ENCODE measurements at regions not wholly inside any gene's neighbourhood (a gene's known extent, or its start where the extent isn't known, plus 50 kb on each side); places are given as distances from the start of the nearest gene placed in this dataset.

GRCh38 chr15:87632364-87632763, 624.2 kb downstream of the NTRK3 start:
- H3K36me3 ChIP-seq (ENCODE audit: control insufficient read depth in 2 of 2, insufficient read depth in 2 of 2, low read length in 2 of 2) = no peaks in the 10 kb centered on the region
- H3K4me1 ChIP-seq (ENCODE audit: control insufficient read depth, insufficient read depth, low read length) = no peaks in the 10 kb centered on the region
- no peak overlapping the region for H3K27ac ChIP-seq (ENCODE audit: low read length)
- H3K4me3 ChIP-seq (ENCODE audit: low read length in 2 of 2) = no peak overlapping the region
- no peaks in the 10 kb centered on the region for H3K9me3 ChIP-seq (ENCODE audit: control insufficient read depth in 2 of 2, low read length in 2 of 2)
- H3K27me3 ChIP-seq (ENCODE audit: control insufficient read depth in 1 of 2, insufficient read depth in 2 of 2, low read length in 2 of 2) = peaks cover 0 to 2% of the 10 kb centered on the region in 2 donors
- H3K9ac ChIP-seq (ENCODE audit: low read length in 2 of 2) = no peak overlapping the region

- no peak overlapping the region for H3K9ac ChIP-seq (ENCODE audit: low read length in 2 of 2)
- H3K9me3 ChIP-seq (ENCODE audit: control insufficient read depth in 2 of 2, low read length in 2 of 2) = no peaks in the 10 kb centered on the region
- H3K4me3 ChIP-seq (ENCODE audit: low read length in 2 of 2) = no peak overlapping the region
- H3K36me3 ChIP-seq (ENCODE audit: control insufficient read depth in 2 of 2, insufficient read depth in 2 of 2, low read length in 2 of 2) = no peaks in the 10 kb centered on the region
- H3K27me3 ChIP-seq (ENCODE audit: control insufficient read depth in 1 of 2, insufficient read depth in 2 of 2, low read length in 2 of 2) = peaks cover 0 to 2% of the 10 kb centered on the region in 2 donors
- H3K27ac ChIP-seq (ENCODE audit: low read length) = no peak overlapping the region
- H3K4me1 ChIP-seq (ENCODE audit: control insufficient read depth, insufficient read depth, low read length) = no peaks in the 10 kb centered on the region
Measured at GRCh38 chr15:87631775-87632174, 624.8 kb downstream of the NTRK3 start.

- Histone ChIP-seq H3K27ac (ENCODE audit: low read length) (no peak overlapping the region), H3K4me3 (ENCODE audit: low read length in 2 of 2) (no peak overlapping the region), H3K9ac (ENCODE audit: low read length in 2 of 2) (no peak overlapping the region), H3K36me3 (ENCODE audit: control insufficient read depth in 2 of 2, insufficient read depth in 2 of 2, low read length in 2 of 2) (no peaks in the 10 kb centered on the region), H3K27me3 (ENCODE audit: control insufficient read depth in 1 of 2, insufficient read depth in 2 of 2, low read length in 2 of 2) (peaks cover 0 to 2% of the 10 kb centered on the region in 2 donors), H3K9me3 (ENCODE audit: control insufficient read depth in 2 of 2, low read length in 2 of 2) (no peaks in the 10 kb centered on the region), H3K4me1 (ENCODE audit: control insufficient read depth, insufficient read depth, low read length) (no peaks in the 10 kb centered on the region)
Measured at GRCh38 chr15:87631093-87631492, 625.4 kb downstream of the NTRK3 start.

- Histone ChIP-seq H3K27ac (ENCODE audit: low read length) (no peak overlapping the region), H3K9me3 (ENCODE audit: control insufficient read depth in 2 of 2, low read length in 2 of 2) (no peaks in the 10 kb centered on the region), H3K4me1 (ENCODE audit: control insufficient read depth, insufficient read depth, low read length) (no peaks in the 10 kb centered on the region), H3K27me3 (ENCODE audit: control insufficient read depth in 1 of 2, insufficient read depth in 2 of 2, low read length in 2 of 2) (no peaks in the 10 kb centered on the region), H3K9ac (ENCODE audit: low read length in 2 of 2) (no peak overlapping the region), H3K36me3 (ENCODE audit: control insufficient read depth in 2 of 2, insufficient read depth in 2 of 2, low read length in 2 of 2) (no peaks in the 10 kb centered on the region), H3K4me3 (ENCODE audit: low read length in 2 of 2) (no peak overlapping the region)
Measured at GRCh38 chr15:87628311-87628710, 628.2 kb downstream of the NTRK3 start.

- Histone ChIP-seq H3K27ac (ENCODE audit: low read length) (no peak overlapping the region), H3K27me3 (ENCODE audit: control insufficient read depth in 1 of 2, insufficient read depth in 2 of 2, low read length in 2 of 2) (no peaks in the 10 kb centered on the region)
Measured at GRCh38 chr15:87626860-87627259, 629.7 kb downstream of the NTRK3 start.

GRCh38 chr15:87623832-87624231, 632.7 kb downstream of the NTRK3 start:
- H3K4me1 ChIP-seq (ENCODE audit: control insufficient read depth, insufficient read depth, low read length) = no peaks in the 10 kb centered on the region
- no peak overlapping the region for H3K4me3 ChIP-seq (ENCODE audit: low read length in 2 of 2)
- no peaks in the 10 kb centered on the region for H3K36me3 ChIP-seq (ENCODE audit: control insufficient read depth in 2 of 2, insufficient read depth in 2 of 2, low read length in 2 of 2)
- H3K9ac ChIP-seq (ENCODE audit: low read length in 2 of 2) = no peak overlapping the region
- H3K9me3 ChIP-seq (ENCODE audit: control insufficient read depth in 2 of 2, low read length in 2 of 2) = no peaks in the 10 kb centered on the region
- no peaks in the 10 kb centered on the region for H3K27me3 ChIP-seq (ENCODE audit: control insufficient read depth in 1 of 2, insufficient read depth in 2 of 2, low read length in 2 of 2)
- no peak overlapping the region for H3K27ac ChIP-seq (ENCODE audit: low read length)

More at GRCh38 chr15:87626860-87627259, 629.7 kb downstream of the NTRK3 start:
- no peaks in the 10 kb centered on the region for H3K4me1 ChIP-seq (ENCODE audit: control insufficient read depth, insufficient read depth, low read length)
- H3K9ac ChIP-seq (ENCODE audit: low read length in 2 of 2) = no peak overlapping the region
- no peaks in the 10 kb centered on the region for H3K9me3 ChIP-seq (ENCODE audit: control insufficient read depth in 2 of 2, low read length in 2 of 2)
- no peaks in the 10 kb centered on the region for H3K36me3 ChIP-seq (ENCODE audit: control insufficient read depth in 2 of 2, insufficient read depth in 2 of 2, low read length in 2 of 2)
- H3K4me3 ChIP-seq (ENCODE audit: low read length in 2 of 2) = no peak overlapping the region

- H3K36me3 ChIP-seq (ENCODE audit: control insufficient read depth in 2 of 2, insufficient read depth in 2 of 2, low read length in 2 of 2) = no peaks in the 10 kb centered on the region
- no peaks in the 10 kb centered on the region for H3K27me3 ChIP-seq (ENCODE audit: control insufficient read depth in 1 of 2, insufficient read depth in 2 of 2, low read length in 2 of 2)
- no peaks in the 10 kb centered on the region for H3K4me1 ChIP-seq (ENCODE audit: control insufficient read depth, insufficient read depth, low read length)
- no peak overlapping the region for H3K4me3 ChIP-seq (ENCODE audit: low read length in 2 of 2)
- no peak overlapping the region for H3K27ac ChIP-seq (ENCODE audit: low read length)
- no peaks in the 10 kb centered on the region for H3K9me3 ChIP-seq (ENCODE audit: control insufficient read depth in 2 of 2, low read length in 2 of 2)
- no peak overlapping the region for H3K9ac ChIP-seq (ENCODE audit: low read length in 2 of 2)
Measured at GRCh38 chr15:87620393-87620792, 636.1 kb downstream of the NTRK3 start.

- H3K9ac ChIP-seq (ENCODE audit: low read length in 2 of 2) = no peak overlapping the region
- no peak overlapping the region for H3K4me3 ChIP-seq (ENCODE audit: low read length in 2 of 2)
- H3K9me3 ChIP-seq (ENCODE audit: control insufficient read depth in 2 of 2, low read length in 2 of 2) = no peaks in the 10 kb centered on the region
- H3K36me3 ChIP-seq (ENCODE audit: control insufficient read depth in 2 of 2, insufficient read depth in 2 of 2, low read length in 2 of 2) = no peaks in the 10 kb centered on the region
- H3K27ac ChIP-seq (ENCODE audit: low read length) = no peak overlapping the region
- no peaks in the 10 kb centered on the region for H3K4me1 ChIP-seq (ENCODE audit: control insufficient read depth, insufficient read depth, low read length)
- no peaks in the 10 kb centered on the region for H3K27me3 ChIP-seq (ENCODE audit: control insufficient read depth in 1 of 2, insufficient read depth in 2 of 2, low read length in 2 of 2)
Measured at GRCh38 chr15:87619161-87619960, 637.2 kb downstream of the NTRK3 start.

GRCh38 chr15:87618203-87618725, 638.3 kb downstream of the NTRK3 start:
- Histone ChIP-seq H3K27ac (ENCODE audit: low read length) (no peak overlapping the region), H3K9ac (ENCODE audit: low read length in 2 of 2) (no peak overlapping the region), H3K27me3 (ENCODE audit: control insufficient read depth in 1 of 2, insufficient read depth in 2 of 2, low read length in 2 of 2) (no peaks in the 10 kb centered on the region), H3K4me1 (ENCODE audit: control insufficient read depth, insufficient read depth, low read length) (no peaks in the 10 kb centered on the region), H3K9me3 (ENCODE audit: control insufficient read depth in 2 of 2, low read length in 2 of 2) (no peaks in the 10 kb centered on the region), H3K4me3 (ENCODE audit: low read length in 2 of 2) (no peak overlapping the region), H3K36me3 (ENCODE audit: control insufficient read depth in 2 of 2, insufficient read depth in 2 of 2, low read length in 2 of 2) (no peaks in the 10 kb centered on the region)

GRCh38 chr15:87614704-87615103, 641.8 kb downstream of the NTRK3 start:
- Histone ChIP-seq H3K4me1 (ENCODE audit: control insufficient read depth, insufficient read depth, low read length) (no peaks in the 10 kb centered on the region), H3K36me3 (ENCODE audit: control insufficient read depth in 2 of 2, insufficient read depth in 2 of 2, low read length in 2 of 2) (no peaks in the 10 kb centered on the region), H3K27me3 (ENCODE audit: control insufficient read depth in 1 of 2, insufficient read depth in 2 of 2, low read length in 2 of 2) (no peaks in the 10 kb centered on the region), H3K27ac (ENCODE audit: low read length) (no peak overlapping the region), H3K4me3 (ENCODE audit: low read length in 2 of 2) (no peak overlapping the region), H3K9me3 (ENCODE audit: control insufficient read depth in 2 of 2, low read length in 2 of 2) (no peaks in the 10 kb centered on the region), H3K9ac (ENCODE audit: low read length in 2 of 2) (no peak overlapping the region)

- Histone ChIP-seq H3K27me3 (ENCODE audit: control insufficient read depth in 1 of 2, insufficient read depth in 2 of 2, low read length in 2 of 2) (no peaks in the 10 kb centered on the region), H3K9ac (ENCODE audit: low read length in 2 of 2) (no peak overlapping the region), H3K4me3 (ENCODE audit: low read length in 2 of 2) (no peak overlapping the region), H3K27ac (ENCODE audit: low read length) (no peak overlapping the region), H3K9me3 (ENCODE audit: control insufficient read depth in 2 of 2, low read length in 2 of 2) (no peaks in the 10 kb centered on the region), H3K4me1 (ENCODE audit: control insufficient read depth, insufficient read depth, low read length) (no peaks in the 10 kb centered on the region), H3K36me3 (ENCODE audit: control insufficient read depth in 2 of 2, insufficient read depth in 2 of 2, low read length in 2 of 2) (no peaks in the 10 kb centered on the region)
Measured at GRCh38 chr15:87610366-87610765, 646.2 kb downstream of the NTRK3 start.
